Upper lobe of left lung (tissue), 6 donors: ENCODE measurements at regions not wholly inside any gene's neighbourhood (a gene's known extent, or its start where the extent isn't known, plus 50 kb on each side); places are given as distances from the start of the nearest gene placed in this dataset.

Experiments
- ATAC-seq, 2 donors: fragments of 200-7000 bp; cut with Tn5 transposase; one replicate each; pipeline ENCODE4 v1.9.1; 2022; ENCODE audit warnings: mild to moderate bottlenecking in 2 of 2, moderate library complexity in 2 of 2; ENCODE audit not compliant: low FRiP score in 2 of 2
- DNase-seq, 2 donors: peaks; one replicate each; pipeline ENCODE4 v3.0.0-alpha.2; 2019 to 2020
- H3K27ac ChIP-seq, 4 donors: fragments of 200-600 bp; sonication (generic); one replicate each; pipeline ENCODE4 v1.5.1; 2016 to 2019
- H3K27me3 ChIP-seq, 4 donors: fragments of 200-600 bp; sonication (generic); one replicate each; pipeline ENCODE4 v1.5.1; 2017 to 2019
- H3K36me3 ChIP-seq, 4 donors: fragments of 200-600 bp; sonication (generic); one replicate each; pipeline ENCODE4 v1.5.1; 2016 to 2019
- H3K4me1 ChIP-seq, 4 donors: fragments of 200-600 bp; sonication (generic); one replicate each; pipeline ENCODE4 v1.5.1; 2018 to 2019
- H3K4me3 ChIP-seq, 4 donors: fragments of 200-600 bp; sonication (generic); one replicate each; pipeline ENCODE4 v1.5.1; 2017 to 2019; ENCODE audit warnings: mild to moderate bottlenecking in 2 of 4, moderate library complexity in 1 of 4
- H3K9me3 ChIP-seq, 4 donors: fragments of 200-600 bp; sonication (generic); one replicate each; pipeline ENCODE4 v1.5.1; 2018 to 2019
- EP300 ChIP-seq, 4 donors: sonication (generic); formaldehyde crosslinking; IDR thresholded peaks; one replicate each; pipeline ENCODE4 v1.5.1; 2017; ENCODE audit warnings: antibody characterized with exemption in 4 of 4, control low read depth in 2 of 4
- POLR2A ChIP-seq, 4 donors: fragments of 450-650 bp; IDR thresholded peaks; one replicate each; pipeline ENCODE4 v1.5.1; 2016 to 2017; ENCODE audit warnings: antibody characterized with exemption in 4 of 4, mild to moderate bottlenecking in 2 of 4
- POLR2AphosphoS5 ChIP-seq, 2 donors: sonication (generic); formaldehyde crosslinking; IDR thresholded peaks; one replicate each; pipeline ENCODE4 v1.5.1; 2017; ENCODE audit warnings: antibody characterized with exemption in 2 of 2
- WGBS, 2 donors: methylation state at CpG; one replicate each; pipeline ENCODE4 v1.1.5; 2017 to 2018; 5-methylcytosine and 5-hydroxymethylcytosine counted together
- TF ChIP-seq, protein P1 (sequence below), 6 experiments: fragments of 450-650 bp in 4 of 6; fragments of 200-600 bp in 2 of 6; sonication (generic) in 2 of 6; IDR thresholded peaks; one replicate each; pipeline ENCODE4 v1.5.1; 2016 to 2019; ENCODE audit warnings: antibody characterized with exemption in 6 of 6
- donor health status: DM: no; HTN: no; CAD: no; lungs with moderate emphysema.
- donor health status: DM: no; HTN: yes; CAD: no; lungs with severe emphysema.

- no peaks in the 10 kb centered on the region for H3K27me3 ChIP-seq
- H3K27ac ChIP-seq: no peak overlapping the region
- no peaks in the 10 kb centered on the region for H3K36me3 ChIP-seq
- no peak overlapping the region for H3K4me3 ChIP-seq
- no peak for TF ChIP-seq POLR2AphosphoS5 (IDR thresholded peaks at IDR 0.05)
- TF ChIP-seq, protein P1, sequence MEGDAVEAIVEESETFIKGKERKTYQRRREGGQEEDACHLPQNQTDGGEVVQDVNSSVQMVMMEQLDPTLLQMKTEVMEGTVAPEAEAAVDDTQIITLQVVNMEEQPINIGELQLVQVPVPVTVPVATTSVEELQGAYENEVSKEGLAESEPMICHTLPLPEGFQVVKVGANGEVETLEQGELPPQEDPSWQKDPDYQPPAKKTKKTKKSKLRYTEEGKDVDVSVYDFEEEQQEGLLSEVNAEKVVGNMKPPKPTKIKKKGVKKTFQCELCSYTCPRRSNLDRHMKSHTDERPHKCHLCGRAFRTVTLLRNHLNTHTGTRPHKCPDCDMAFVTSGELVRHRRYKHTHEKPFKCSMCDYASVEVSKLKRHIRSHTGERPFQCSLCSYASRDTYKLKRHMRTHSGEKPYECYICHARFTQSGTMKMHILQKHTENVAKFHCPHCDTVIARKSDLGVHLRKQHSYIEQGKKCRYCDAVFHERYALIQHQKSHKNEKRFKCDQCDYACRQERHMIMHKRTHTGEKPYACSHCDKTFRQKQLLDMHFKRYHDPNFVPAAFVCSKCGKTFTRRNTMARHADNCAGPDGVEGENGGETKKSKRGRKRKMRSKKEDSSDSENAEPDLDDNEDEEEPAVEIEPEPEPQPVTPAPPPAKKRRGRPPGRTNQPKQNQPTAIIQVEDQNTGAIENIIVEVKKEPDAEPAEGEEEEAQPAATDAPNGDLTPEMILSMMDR (IDR thresholded peaks at IDR 0.05): no peak
- no peak for TF ChIP-seq EP300 (IDR thresholded peaks at IDR 0.05)
- no peak for TF ChIP-seq POLR2A (IDR thresholded peaks at IDR 0.05)
- H3K9me3 ChIP-seq: no peaks in the 10 kb centered on the region
- 34 to 40% methylated on average over 4 of the region's 4 CpGs for WGBS, 2 donors
- peaks cover 0 to 13% (median 8%) of the 10 kb centered on the region in 4 donors for H3K4me1 ChIP-seq
- DNase-seq: no peak
- no peak for ATAC-seq
Observed at GRCh38 chr5:124948754-124949275, 202.4 kb upstream of the ZNF608 start.

- no peak overlapping the region for H3K4me3 ChIP-seq
- no peaks in the 10 kb centered on the region for H3K36me3 ChIP-seq
- no peak for ATAC-seq
- no peak overlapping the region for H3K27ac ChIP-seq
- WGBS, 2 donors: 78 to 82% methylated on average over 4 of the region's 4 CpGs
- DNase-seq: no peak
- H3K9me3 ChIP-seq: no peaks in the 10 kb centered on the region
- TF ChIP-seq POLR2AphosphoS5 (IDR thresholded peaks at IDR 0.05) (no peak), EP300 (IDR thresholded peaks at IDR 0.05) (no peak), POLR2A (IDR thresholded peaks at IDR 0.05) (no peak)
- TF ChIP-seq, protein P1 (IDR thresholded peaks at IDR 0.05): no peak
- H3K4me1 ChIP-seq: peaks cover 0 to 13% (median 8%) of the 10 kb centered on the region in 4 donors
- H3K27me3 ChIP-seq: no peaks in the 10 kb centered on the region
Observed at GRCh38 chr5:124949862-124950261, 203.4 kb upstream of the ZNF608 start.

- peaks cover 0 to 13% (median 8%) of the 10 kb centered on the region in 4 donors for H3K4me1 ChIP-seq
- H3K9me3 ChIP-seq: no peaks in the 10 kb centered on the region
- H3K4me3 ChIP-seq: no peak overlapping the region
- ATAC-seq (no peak), DNase-seq (no peak)
- WGBS, 2 donors: 92 to 93% methylated on average over 3 of the region's 3 CpGs
- no peaks in the 10 kb centered on the region for H3K27me3 ChIP-seq
- no peaks in the 10 kb centered on the region for H3K36me3 ChIP-seq
- TF ChIP-seq POLR2A (IDR thresholded peaks at IDR 0.05) (no peak), POLR2AphosphoS5 (IDR thresholded peaks at IDR 0.05) (no peak), EP300 (IDR thresholded peaks at IDR 0.05) (no peak)
- TF ChIP-seq, protein P1 (IDR thresholded peaks at IDR 0.05): no peak
- no peak overlapping the region for H3K27ac ChIP-seq
Observed at GRCh38 chr5:124951105-124951504, 204.7 kb upstream of the ZNF608 start.

GRCh38 chr5:124951661-124952060, 205.2 kb upstream of the ZNF608 start:
- WGBS, 2 donors: 82% methylated on average over 3 of the region's 3 CpGs

More at GRCh38 chr5:124951661-124952060, 205.2 kb upstream of the ZNF608 start:
- Histone ChIP-seq H3K4me3 (no peak overlapping the region), H3K36me3 (no peaks in the 10 kb centered on the region), H3K4me1 (peaks cover 0 to 13% (median 8%) of the 10 kb centered on the region in 4 donors), H3K27ac (no peak overlapping the region), H3K27me3 (no peaks in the 10 kb centered on the region), H3K9me3 (no peaks in the 10 kb centered on the region)
- TF ChIP-seq POLR2A (IDR thresholded peaks at IDR 0.05) (no peak), POLR2AphosphoS5 (IDR thresholded peaks at IDR 0.05) (no peak), EP300 (IDR thresholded peaks at IDR 0.05) (no peak)
- TF ChIP-seq, protein P1 (IDR thresholded peaks at IDR 0.05): no peak
- ATAC-seq: no peak
- DNase-seq: no peak
